Psoas muscle (tissue), 7 donors: ENCODE measurements at regions not wholly inside any gene's neighbourhood (a gene's known extent, or its start where the extent isn't known, plus 50 kb on each side); places are given as distances from the start of the nearest gene placed in this dataset.

Experiments used
- ATAC-seq, 4 donors: fragments of 200-7000 bp; cut with Tn5 transposase; one replicate each; pipeline ENCODE4 v1.9.1; 2020; ENCODE audit warnings: moderate library complexity in 3 of 4, mild to moderate bottlenecking in 2 of 4
- DNase-seq, 2 donors: peaks; one replicate each; pipeline ENCODE4 v3.0.0-alpha.2; 2020
- H3K27ac ChIP-seq: fragments of 200-600 bp; one replicate; pipeline ENCODE4 v1.8.0; 2022
- H3K27me3 ChIP-seq, 3 donors: fragments of 200-600 bp in 1 of 3; one replicate each; pipeline versions ENCODE4 v1.6.1 to v1.8.0; 2013 to 2022; ENCODE audit warnings: low read length in 2 of 3, mild to moderate bottlenecking in 2 of 3, moderate library complexity in 1 of 3; ENCODE audit not compliant: insufficient read depth in 3 of 3
- H3K36me3 ChIP-seq, 2 donors: fragments of 200-600 bp in 1 of 2; one replicate each; pipeline versions ENCODE4 v1.6.1 to v1.8.0; 2013 to 2022; ENCODE audit warnings: low read depth in 1 of 2, mild to moderate bottlenecking in 1 of 2, moderate library complexity in 1 of 2; ENCODE audit not compliant: insufficient read depth in 1 of 2
- H3K4me1 ChIP-seq: fragments of 200-600 bp; one replicate; pipeline ENCODE4 v1.8.0; 2022
- H3K4me3 ChIP-seq: fragments of 200-600 bp; one replicate; pipeline ENCODE4 v1.8.0; 2022; ENCODE audit warnings: mild to moderate bottlenecking
- H3K9me3 ChIP-seq: fragments of 200-600 bp; one replicate; pipeline ENCODE4 v1.8.0; 2022
- CTCF ChIP-seq: fragments of 200-600 bp; IDR thresholded peaks from one replicate; pipeline ENCODE4 v1.8.0; 2022; ENCODE audit warnings: antibody characterized with exemption
- WGBS, 3 donors: extraction: QIAGEN DNeasy Blood & Tissue Kit; methylation state at CpG; one replicate each; pipeline versions ENCODE4 v1.1.6 to v1.1.7; 2013; 5-methylcytosine and 5-hydroxymethylcytosine counted together
- intact Hi-C, 2 donors: fragments of 100-400 bp; cut with DNase I; formaldehyde crosslinking; loops; one replicate each; pipeline versions ENCODE4 v1.11.0 to v1.14.2; 2022
- donor health status: healthy with polysubstance abuse.
- donor health status: DM: no; HTN: no; CAD: no; lungs with moderate emphysema.
- donor health status: Bipolar disorder and iron deficiency.
- donor health status: healthy.
- donor health status: DM: yes; HTN: yes; CAD: no.
- donor health status: DM: no; HTN: no; CAD: no.
- donor health status: DM: yes; HTN: yes; CAD: no.

DNA sequence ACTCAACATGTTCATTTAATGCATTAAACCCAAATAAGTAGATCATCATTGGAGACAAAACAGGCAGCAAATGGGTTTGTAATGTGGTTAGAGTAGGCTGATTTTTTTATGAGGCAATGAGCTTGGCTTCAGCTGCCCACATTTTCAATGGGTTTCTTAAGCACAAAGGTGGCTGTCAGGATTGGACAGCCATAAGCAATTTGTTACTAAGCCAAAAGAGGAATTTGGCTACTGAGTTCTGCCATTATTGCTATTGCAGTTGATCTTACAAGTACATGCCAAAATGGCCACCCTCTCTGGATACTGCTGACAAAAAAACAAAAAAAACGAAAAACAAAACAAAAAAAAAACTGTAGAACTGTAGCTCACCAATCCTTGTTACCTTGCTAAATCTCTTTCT, 1348.0 kb upstream of the PIK3C3 start:
- intact Hi-C loops = no loop called here
- DNase-seq (no peak), ATAC-seq (no peak)
- 26 to 57% (median 50%) methylated on average over 1 of the region's 1 CpG for WGBS, 3 donors
- TF ChIP-seq CTCF = no peak
- Histone ChIP-seq H3K27ac (no peak overlapping the region), H3K4me1 (no peaks in the 10 kb centered on the region), H3K36me3 (no peaks in the 10 kb centered on the region), H3K4me3 (no peak overlapping the region), H3K9me3 (no peaks in the 10 kb centered on the region), H3K27me3 (no peaks in the 10 kb centered on the region)

GRCh38 chr18:40583671-40584070, 1371.4 kb upstream of the PIK3C3 start:
- no peak for TF ChIP-seq CTCF
- H3K27ac ChIP-seq = no peak overlapping the region
- ATAC-seq = no peak
- H3K36me3 ChIP-seq = no peaks in the 10 kb centered on the region
- WGBS, 3 donors = 85 to 91% (median 90%) methylated on average over 12 of the region's 12 CpGs
- no peak for DNase-seq
- intact Hi-C loops = no loop called here
- no peak overlapping the region for H3K4me3 ChIP-seq
- H3K27me3 ChIP-seq = no peaks in the 10 kb centered on the region
- H3K9me3 ChIP-seq = no peaks in the 10 kb centered on the region
- no peaks in the 10 kb centered on the region for H3K4me1 ChIP-seq

DNA sequence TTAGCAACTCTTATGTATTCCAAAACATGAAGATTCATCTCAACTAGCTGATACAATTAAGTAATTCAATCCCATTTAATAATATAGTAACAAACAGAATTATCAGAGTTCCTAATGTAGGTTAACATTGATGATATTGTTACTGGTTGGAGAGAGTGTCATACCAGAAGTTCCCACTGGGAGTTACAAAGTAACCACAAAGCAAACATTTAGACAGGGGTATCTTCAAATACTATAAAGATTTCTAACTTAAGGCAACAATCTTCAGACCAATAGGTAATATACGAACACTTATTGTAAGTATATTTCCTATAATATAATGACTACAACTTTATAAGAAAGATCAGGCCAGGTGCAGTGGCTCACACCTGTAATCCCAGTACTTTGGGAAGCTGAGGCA, 1372.9 kb upstream of the PIK3C3 start:
- H3K9me3 ChIP-seq = no peaks in the 10 kb centered on the region
- H3K4me3 ChIP-seq = no peak overlapping the region
- DNase-seq = no peak
- H3K27me3 ChIP-seq = no peaks in the 10 kb centered on the region
- WGBS, 3 donors = 97 to 100% (median 100%) methylated on average over 1 of the region's 1 CpG
- H3K27ac ChIP-seq = no peak overlapping the region
- no peak for TF ChIP-seq CTCF
- H3K36me3 ChIP-seq = no peaks in the 10 kb centered on the region
- no peak for ATAC-seq
- no peaks in the 10 kb centered on the region for H3K4me1 ChIP-seq
- intact Hi-C loops = no loop called here

- 34 to 46% (median 39%) methylated on average over 4 of the region's 4 CpGs for WGBS, 3 donors
- Histone ChIP-seq H3K27ac (no peak overlapping the region), H3K27me3 (no peaks in the 10 kb centered on the region), H3K4me1 (no peaks in the 10 kb centered on the region), H3K36me3 (no peaks in the 10 kb centered on the region), H3K9me3 (no peaks in the 10 kb centered on the region), H3K4me3 (no peak overlapping the region)
- no peak for TF ChIP-seq CTCF
- DNase-seq (no peak), ATAC-seq (no peak)
- intact Hi-C loops = no loop called here
Measured at GRCh38 chr18:40577981-40578365, 1377.1 kb upstream of the PIK3C3 start.

- Histone ChIP-seq H3K4me1 (no peaks in the 10 kb centered on the region), H3K4me3 (no peak overlapping the region), H3K27ac (no peak overlapping the region), H3K27me3 (no peaks in the 10 kb centered on the region), H3K36me3 (no peaks in the 10 kb centered on the region), H3K9me3 (no peaks in the 10 kb centered on the region)
- DNase-seq (no peak), ATAC-seq (no peak)
- TF ChIP-seq CTCF = no peak
- WGBS, 3 donors = 31 to 40% (median 32%) methylated on average over 5 of the region's 5 CpGs
- intact Hi-C loops = no loop called here
Measured at GRCh38 chr18:40577239-40577980, 1377.6 kb upstream of the PIK3C3 start.
